ENCODE measurements at regions not wholly inside any gene's neighbourhood (a gene's known extent, or its start where the extent isn't known, plus 50 kb on each side); places are given as distances from the start of the nearest gene placed in this dataset.

DNA sequence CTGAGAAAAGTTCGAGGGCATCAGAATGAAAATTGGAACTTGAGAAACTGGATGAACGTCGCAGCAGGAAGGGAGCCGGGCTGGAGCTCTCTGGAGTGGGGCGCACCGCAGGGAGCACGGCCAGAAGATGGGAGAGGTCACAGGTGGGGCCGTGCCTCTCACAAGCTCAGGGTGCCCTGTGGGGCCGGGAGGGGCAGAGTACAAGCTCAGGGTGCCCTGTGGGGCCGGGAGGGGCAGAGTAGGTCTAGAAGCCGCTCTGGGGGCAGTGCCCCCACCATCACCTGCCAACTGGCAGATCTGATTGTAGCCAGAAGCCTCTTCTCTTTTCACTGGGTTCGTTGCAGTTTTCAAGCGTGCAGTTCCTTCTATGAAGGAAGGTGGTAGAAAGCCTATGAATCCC, 61.1 kb upstream of the SNX9 start:
- no peak for DNase-seq (ENCODE audit: low spot score in 2 of 2)
- ATAC-seq: no peak
- no peaks in the 10 kb centered on the region for H3K9me3 Mint-ChIP-seq
- H3K27ac Mint-ChIP-seq: peak overlapping the region; percentile 98
- peaks cover 77% of the 10 kb centered on the region for H3K4me1 Mint-ChIP-seq
- peak overlapping the region; percentile 74 for H3K4me3 Mint-ChIP-seq
- H3K36me3 Mint-ChIP-seq: peaks cover 37% of the 10 kb centered on the region

DNA sequence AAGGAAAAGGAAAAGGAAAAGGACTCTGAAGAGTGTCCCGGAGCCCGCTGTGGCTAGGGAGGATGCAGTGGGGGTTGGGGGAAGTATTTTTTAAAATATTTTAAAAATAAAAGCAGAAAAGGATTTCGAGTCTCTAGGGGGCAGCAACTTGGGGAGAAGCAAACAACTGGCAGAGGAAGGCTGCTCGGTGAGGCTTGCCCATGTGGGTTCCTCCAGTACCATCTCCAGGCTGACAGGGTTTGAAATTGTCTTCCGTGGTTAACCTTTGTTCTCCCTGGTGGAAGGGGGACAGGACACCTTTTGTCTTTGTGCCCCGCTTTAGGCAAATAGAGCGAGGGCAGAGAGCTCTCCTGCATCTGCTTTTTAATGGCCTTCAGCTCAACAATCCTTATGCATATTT, 60.4 kb upstream of the SNX9 start:
- Mint-ChIP-seq H3K4me1 (peaks cover 76% of the 10 kb centered on the region), H3K9me3 (no peaks in the 10 kb centered on the region), H3K27ac (peak overlapping the region; percentile 98), H3K36me3 (peaks cover 32% of the 10 kb centered on the region), H3K4me3 (peak overlapping the region; percentile 74)
- ATAC-seq (no peak), DNase-seq (ENCODE audit: low spot score in 2 of 2) (no peak)

DNA sequence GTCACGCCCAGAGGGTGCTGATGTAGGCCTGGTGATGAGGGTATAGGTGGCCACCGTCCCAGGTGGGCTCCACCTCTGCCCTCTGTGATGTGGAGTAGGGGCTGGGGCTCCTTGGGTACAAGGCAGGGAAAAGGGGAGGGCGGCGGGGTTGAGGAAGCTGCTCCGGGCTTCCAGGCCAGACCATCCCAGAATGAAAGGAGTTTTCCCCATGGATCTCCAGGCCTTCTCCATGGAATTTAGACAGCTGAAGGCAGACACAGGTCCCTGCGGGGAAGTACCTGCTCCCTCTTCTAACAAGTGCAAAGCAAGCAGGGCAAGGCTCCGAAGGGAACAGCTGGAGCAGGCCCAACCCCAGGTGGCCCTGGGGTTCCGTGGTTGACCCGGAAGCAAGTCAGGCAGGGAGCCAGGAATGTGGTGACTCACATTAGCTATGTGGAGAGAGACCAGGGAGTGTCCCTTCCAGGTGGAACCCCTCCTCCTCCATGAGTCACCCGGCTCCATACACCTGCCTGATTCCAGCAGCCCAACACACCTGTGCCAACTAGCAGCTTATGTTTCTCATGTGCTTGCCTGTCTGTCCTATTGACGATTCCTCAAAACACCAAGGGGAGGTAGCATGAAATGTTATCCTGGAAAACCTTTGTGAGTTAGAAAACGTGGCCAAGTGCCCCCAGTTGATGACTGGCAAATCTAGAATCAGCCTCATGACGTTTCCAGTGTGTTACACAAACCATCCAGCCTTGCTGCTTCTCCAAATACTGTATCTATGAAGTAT, 59.7 kb upstream of the SNX9 start:
- peak overlapping the region; percentile 74 for H3K4me3 Mint-ChIP-seq
- DNase-seq (ENCODE audit: low spot score in 2 of 2) (no peak), ATAC-seq (no peak)
- H3K9me3 Mint-ChIP-seq: no peaks in the 10 kb centered on the region
- peaks cover 28% of the 10 kb centered on the region for H3K36me3 Mint-ChIP-seq
- peak overlapping the region; percentile 98 for H3K27ac Mint-ChIP-seq
- H3K4me1 Mint-ChIP-seq: peaks cover 76% of the 10 kb centered on the region

DNA sequence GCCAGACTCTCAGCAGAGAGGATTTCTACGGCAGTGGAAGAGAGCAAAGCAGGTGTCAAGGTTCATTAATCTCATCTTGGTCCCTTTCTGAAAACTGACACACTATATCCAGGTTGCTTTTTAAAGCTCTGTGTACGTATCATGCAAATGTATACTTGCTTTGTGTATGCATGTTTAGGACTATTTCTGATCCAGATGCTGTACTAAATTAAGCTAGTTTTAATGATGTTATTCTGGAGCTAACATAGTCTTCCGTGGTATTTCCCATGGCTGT, 59.2 kb upstream of the SNX9 start:
- Mint-ChIP-seq H3K9me3 (no peaks in the 10 kb centered on the region), H3K4me3 (peak overlapping the region; percentile 50), H3K27ac (peak overlapping the region; percentile 98), H3K4me1 (peaks cover 73% of the 10 kb centered on the region), H3K36me3 (peaks cover 23% of the 10 kb centered on the region)
- ATAC-seq (no peak), DNase-seq (ENCODE audit: low spot score in 2 of 2) (no peak)

DNA sequence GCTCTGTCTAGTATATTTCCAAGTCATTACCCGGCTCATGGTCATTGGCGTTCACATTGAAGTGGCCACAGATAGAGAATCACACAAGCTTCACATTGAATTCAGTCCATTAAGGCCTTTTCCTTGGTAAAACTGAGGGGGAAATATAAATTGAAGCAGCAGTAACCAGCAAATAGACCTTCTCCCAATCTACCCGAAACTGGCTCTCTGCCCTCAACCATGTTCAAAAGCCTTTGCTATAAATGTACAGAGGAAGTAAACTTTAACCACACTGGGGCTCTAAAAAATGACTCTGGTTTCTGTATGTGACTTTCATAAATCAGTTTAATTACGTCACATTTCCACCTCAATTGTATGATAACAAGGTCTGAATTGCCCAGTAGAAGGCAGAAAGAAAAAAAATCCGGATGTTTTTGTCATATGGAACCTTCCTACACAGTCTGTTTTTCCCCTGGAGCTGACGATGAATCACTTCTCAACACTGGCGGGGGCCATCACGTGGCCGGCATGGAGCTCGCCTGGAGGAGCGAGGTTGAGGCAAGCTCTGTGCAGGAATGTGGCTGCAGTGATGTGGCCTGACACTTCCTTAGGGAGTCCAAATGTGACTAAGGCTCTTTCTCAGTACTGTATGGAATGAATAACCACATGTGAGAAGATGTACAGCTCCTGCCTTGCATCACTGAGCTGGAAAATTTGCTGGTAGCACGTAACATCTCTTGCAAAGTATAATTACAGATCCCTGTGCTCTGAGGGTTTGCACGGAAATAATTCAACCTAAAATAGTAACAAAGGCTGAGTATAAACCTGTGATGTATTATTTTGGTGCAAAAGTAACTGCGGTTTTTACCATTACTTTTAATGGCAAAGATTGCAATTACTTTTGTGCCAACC, 58.6 kb upstream of the SNX9 start:
- Mint-ChIP-seq H3K27ac (peak overlapping the region; percentile 98), H3K36me3 (peaks cover 23% of the 10 kb centered on the region), H3K4me3 (peak overlapping the region; percentile 50), H3K9me3 (no peaks in the 10 kb centered on the region), H3K4me1 (peaks cover 75% of the 10 kb centered on the region)
- DNase-seq (ENCODE audit: low spot score in 2 of 2): peak; percentile 61 to 87
- ATAC-seq: peak; percentile 78

DNA sequence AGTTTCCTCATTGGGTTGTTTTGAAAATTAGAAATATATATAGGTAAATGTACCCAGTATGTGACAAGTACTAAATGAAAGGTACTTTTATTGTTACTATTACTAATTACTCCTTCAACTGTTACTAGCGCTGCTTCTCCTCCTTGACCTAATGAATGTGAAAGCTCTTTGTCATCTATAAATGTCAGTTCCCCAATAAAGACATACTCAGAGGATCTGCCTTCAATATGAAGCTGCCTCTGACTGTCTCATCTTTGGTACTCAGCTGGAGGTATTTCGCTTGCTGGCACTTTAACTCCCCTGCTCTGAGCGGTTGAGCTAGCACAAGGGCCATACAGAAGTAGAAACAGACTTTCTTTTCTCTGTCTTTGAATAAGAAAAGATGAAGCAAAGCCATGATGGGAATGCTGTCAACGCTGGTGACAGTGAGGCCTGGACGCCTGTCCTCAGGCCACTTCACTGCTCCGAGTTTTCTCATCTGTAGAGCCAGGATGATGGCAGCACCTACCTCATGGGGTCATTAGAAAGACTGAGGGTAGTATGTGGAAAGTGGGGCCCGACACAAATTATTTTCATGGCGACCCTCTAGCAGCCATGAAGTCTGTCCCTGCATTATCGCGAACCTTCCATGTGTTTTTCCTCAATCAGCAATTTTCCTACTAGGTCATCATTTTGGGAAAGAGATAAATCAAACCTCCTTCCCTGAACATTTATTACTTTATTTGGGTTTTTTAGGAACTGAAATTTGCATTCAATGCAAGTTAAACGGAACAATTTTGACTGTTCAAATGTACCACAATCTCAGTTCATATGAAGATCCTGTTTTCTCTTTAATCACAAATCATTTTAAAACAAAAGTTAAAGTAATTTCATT, 55.9 kb upstream of the SNX9 start:
- no peaks in the 10 kb centered on the region for H3K9me3 Mint-ChIP-seq
- peak overlapping the region; percentile 58 for H3K27ac Mint-ChIP-seq
- DNase-seq (ENCODE audit: low spot score in 2 of 2) (no peak), ATAC-seq (no peak)
- peaks cover 8% of the 10 kb centered on the region for H3K36me3 Mint-ChIP-seq
- H3K4me3 Mint-ChIP-seq: no peak overlapping the region
- H3K4me1 Mint-ChIP-seq: peaks cover 67% of the 10 kb centered on the region

DNA sequence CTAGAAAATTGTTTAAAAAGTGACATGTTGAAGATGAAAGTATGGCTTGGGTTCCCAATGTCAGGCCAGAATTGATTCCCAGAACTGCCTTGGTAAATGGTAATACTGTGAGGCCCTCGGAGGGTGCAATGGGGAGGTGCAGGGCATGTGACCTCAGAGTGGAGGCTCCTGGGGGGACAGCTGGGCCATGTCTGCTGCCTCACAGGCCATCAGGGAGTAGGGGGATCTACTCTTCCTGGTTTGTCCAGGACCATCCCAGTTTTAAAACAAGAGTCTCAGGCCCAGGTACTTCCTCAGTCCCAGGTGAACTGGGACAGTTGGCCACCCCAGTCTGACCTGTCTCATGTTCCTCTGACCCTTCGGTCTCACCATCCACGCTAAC, 55.3 kb upstream of the SNX9 start:
- Mint-ChIP-seq H3K4me1 (peaks cover 67% of the 10 kb centered on the region), H3K4me3 (no peak overlapping the region), H3K27ac (peak overlapping the region; percentile 58), H3K9me3 (no peaks in the 10 kb centered on the region), H3K36me3 (peaks cover 8% of the 10 kb centered on the region)
- DNase-seq (ENCODE audit: low spot score in 2 of 2): no peak
- ATAC-seq: no peak

DNA sequence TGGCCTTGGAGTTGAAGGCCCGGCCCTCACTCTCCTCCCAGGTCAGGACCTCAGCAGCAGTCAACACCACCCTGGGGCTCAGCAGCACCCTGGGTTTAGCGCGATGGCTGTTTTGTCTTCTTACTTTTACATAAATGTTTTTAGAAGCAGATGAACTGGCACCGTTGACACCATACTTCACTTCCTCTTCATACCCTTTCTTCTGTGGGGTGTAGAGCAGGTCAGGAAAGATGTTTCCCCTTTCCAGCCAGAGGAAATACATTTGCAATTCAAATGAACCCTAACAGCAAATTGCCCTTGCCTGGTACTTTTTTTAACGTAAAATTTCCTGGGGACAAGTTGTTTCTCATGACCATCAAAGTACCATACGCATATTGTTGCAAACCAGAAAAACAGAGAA, 54.7 kb upstream of the SNX9 start:
- ATAC-seq (no peak), DNase-seq (ENCODE audit: low spot score in 2 of 2) (no peak)
- no peak overlapping the region for H3K4me3 Mint-ChIP-seq
- H3K36me3 Mint-ChIP-seq: peaks cover 9% of the 10 kb centered on the region
- H3K27ac Mint-ChIP-seq: peak overlapping the region; percentile 58
- H3K4me1 Mint-ChIP-seq: peaks cover 67% of the 10 kb centered on the region
- H3K9me3 Mint-ChIP-seq: no peaks in the 10 kb centered on the region

DNA sequence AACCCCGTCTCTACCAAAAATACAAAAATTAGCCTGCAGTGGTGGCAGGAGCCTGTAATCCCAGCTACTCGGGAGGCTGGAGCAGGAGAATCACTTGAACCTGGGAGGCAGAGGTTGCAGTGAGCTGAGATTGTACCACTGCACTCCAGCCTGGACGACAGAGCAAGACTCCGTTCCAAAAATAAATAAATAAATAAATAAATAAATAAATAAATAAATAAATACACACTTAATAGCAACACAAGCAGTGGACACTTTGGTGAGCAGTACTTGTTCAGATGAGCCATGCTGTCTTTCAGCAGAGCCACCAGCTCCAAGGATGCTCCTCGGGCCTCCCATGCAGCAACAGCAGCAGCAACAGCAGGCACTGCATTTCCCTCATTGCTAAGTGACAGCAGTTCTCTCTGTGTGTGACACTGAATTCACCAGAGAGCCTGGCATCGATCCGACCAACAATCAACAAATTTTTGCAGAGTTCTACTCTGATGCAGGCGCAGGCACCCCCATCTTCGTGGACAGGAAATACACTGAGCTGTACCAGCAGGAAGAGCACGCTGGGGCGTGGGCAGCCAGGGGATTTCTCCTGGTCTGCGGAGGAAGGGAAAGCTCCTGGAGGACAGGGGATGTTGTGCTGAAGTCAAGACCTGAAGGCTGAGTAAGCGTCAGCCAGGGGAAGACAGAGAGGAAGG, 54.0 kb upstream of the SNX9 start:
- DNase-seq (ENCODE audit: low spot score in 2 of 2) (no peak), ATAC-seq (no peak)
- Mint-ChIP-seq H3K36me3 (peaks cover 16% of the 10 kb centered on the region), H3K27ac (peak overlapping the region; percentile 79), H3K4me3 (peak overlapping the region; percentile 42), H3K4me1 (peaks cover 67% of the 10 kb centered on the region), H3K9me3 (peaks cover 6% of the 10 kb centered on the region)

DNA sequence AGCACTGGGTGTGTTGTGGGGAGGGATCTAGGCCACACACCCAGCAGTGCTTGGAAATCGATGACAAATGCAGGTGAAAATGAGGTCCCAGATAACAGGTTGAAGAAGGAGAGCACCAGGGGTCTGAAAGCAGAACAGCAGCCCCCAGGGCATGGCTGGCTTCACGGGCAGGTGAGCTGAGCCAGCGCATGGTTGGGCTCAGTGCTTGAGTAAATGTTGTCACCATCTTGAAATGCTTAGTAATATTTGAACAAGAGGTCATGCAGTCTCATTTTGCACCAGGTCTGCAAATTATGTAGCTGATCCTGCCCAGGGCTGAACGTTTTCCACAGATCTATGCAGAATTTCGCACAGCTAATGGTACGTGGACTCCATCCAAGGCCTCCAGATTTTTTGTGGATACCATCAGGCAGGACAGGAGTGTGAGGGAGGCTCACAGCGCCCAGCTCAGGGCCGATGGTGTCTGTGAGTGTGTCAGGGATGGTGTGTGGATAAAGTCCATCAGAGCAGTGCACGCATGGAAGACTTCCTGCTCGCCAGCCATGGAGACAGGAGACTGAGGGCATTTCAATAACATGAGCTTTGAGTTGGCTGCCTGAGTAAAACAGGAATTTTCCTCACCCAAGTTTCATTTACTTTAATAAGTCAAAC, 53.1 kb upstream of the SNX9 start:
- Mint-ChIP-seq H3K36me3 (peaks cover 11% of the 10 kb centered on the region), H3K4me1 (peaks cover 66% of the 10 kb centered on the region), H3K27ac (peak overlapping the region; percentile 79), H3K4me3 (peak overlapping the region; percentile 42), H3K9me3 (peaks cover 6% of the 10 kb centered on the region)
- ATAC-seq: peak; percentile 41
- DNase-seq (ENCODE audit: low spot score in 2 of 2): no peak

DNA sequence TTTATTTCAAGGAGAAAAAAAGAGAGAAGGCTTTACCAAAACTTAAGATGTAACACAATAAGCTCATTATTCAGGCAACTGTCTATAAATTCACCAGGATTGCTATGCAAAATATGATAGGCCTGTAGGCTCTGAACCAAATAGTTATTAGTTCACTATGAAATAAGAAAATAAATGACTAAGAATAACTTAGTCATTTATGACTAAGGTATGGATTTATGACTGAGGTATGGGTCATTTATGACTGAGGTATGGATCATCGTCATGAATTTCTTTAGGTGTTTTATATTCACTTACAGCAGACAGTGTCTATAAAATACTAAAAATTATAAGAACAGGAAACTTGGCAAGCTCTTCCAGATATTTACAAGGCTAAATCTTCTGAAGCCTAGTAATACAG, 52.1 kb upstream of the SNX9 start:
- H3K4me3 Mint-ChIP-seq: no peak overlapping the region
- ATAC-seq: peak; percentile 84
- no peak for DNase-seq (ENCODE audit: low spot score in 2 of 2)
- H3K27ac Mint-ChIP-seq: no peak overlapping the region
- H3K36me3 Mint-ChIP-seq: peaks cover 11% of the 10 kb centered on the region
- H3K9me3 Mint-ChIP-seq: peaks cover 6% of the 10 kb centered on the region
- peaks cover 62% of the 10 kb centered on the region for H3K4me1 Mint-ChIP-seq

DNA sequence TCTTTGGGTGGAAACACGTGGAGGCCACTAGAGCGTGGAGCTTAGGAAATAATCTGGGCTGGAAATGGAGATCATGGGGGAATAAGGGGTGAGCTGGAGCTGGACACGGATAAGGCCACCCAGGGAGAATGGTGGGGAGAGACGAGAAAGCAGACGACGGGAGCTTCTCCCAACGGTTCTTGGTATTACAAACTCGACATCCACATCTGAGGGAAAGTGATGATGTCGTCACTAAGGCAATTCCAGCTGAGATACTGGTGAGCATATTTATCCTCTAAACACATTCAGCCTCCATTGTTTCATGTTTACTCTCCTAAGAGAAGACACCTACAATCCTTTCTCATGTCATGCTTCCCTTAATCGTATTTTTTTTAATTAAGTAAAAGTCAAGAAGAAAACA, 50.2 kb upstream of the SNX9 start:
- Mint-ChIP-seq H3K27ac (peak overlapping the region; percentile 84), H3K9me3 (peaks cover 6% of the 10 kb centered on the region), H3K36me3 (peaks cover 11% of the 10 kb centered on the region), H3K4me3 (no peak overlapping the region), H3K4me1 (peaks cover 54% of the 10 kb centered on the region)
- no peak for ATAC-seq
- DNase-seq (ENCODE audit: low spot score in 2 of 2): no peak
